ENCODE measurements at regions not wholly inside any gene's neighbourhood (a gene's known extent, or its start where the extent isn't known, plus 50 kb on each side); places are given as distances from the start of the nearest gene placed in this dataset.
"Not testable (repeated sequence)": the region's sequence is repeated elsewhere in the genome, so short reads cannot be mapped to it uniquely, and the experiment has no call there.

DNA sequence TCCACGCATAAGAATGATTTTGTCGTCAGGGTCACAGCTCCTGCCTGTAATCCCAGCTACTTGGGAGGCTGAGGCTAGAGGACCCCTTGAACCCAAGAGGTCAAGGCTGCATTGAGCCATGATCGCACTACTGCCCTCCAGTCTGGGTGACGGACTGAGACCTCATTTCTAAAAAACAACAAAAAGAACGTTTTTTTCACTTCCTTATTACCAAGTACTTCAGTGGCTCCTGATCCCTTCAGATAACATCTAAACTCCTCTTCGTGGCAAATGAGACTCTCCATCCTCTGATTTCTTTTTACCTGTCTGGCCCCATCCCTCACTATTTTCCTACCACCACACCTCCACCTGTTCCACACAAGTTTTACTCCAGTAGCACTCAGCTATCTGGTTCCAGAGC lies 105.4 kb upstream of the TLK1 start:
- Histone ChIP-seq H3K4me3 (ENCODE audit: insufficient read depth, low read depth, low read length, poor library complexity, severe bottlenecking) (no peak overlapping the region), H3K27me3 (replicated peaks; ENCODE audit: control insufficient read depth, insufficient read depth, low read length, poor library complexity, severe bottlenecking) (no peaks in the 10 kb centered on the region), H3K36me3 (ENCODE audit: control insufficient read depth, insufficient read depth, low read length) (no peaks in the 10 kb centered on the region), H3K4me1 (ENCODE audit: control insufficient read depth, insufficient read depth, low read length, poor library complexity, severe bottlenecking) (no peaks in the 10 kb centered on the region), H3K9me3 (ENCODE audit: control insufficient read depth, low read length) (no peaks in the 10 kb centered on the region), H3K27ac (ENCODE audit: insufficient read depth, low read length, poor library complexity, severe bottlenecking) (no peak overlapping the region)
- DNase-seq, result no peak

DNA sequence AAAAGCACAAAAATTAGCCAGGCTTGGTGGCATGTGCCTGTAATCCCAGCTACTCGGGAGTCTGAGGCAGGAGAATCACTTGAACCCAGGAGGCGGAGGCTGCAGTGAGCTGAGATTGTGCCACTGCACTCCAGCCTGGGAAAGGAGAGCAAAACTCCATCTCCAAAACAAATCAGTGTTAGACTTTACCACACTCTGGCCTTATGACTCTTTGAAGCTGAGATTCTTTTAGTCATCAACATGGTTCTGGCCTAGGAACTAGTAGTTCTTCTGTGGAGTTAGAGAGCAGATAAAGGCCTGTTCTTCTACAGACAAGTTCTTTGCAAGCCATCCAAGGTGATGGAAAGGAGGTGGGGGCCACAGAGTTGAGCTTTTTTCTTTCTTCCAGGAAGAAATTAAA lies 100.8 kb upstream of the TLK1 start:
- H3K27ac ChIP-seq (ENCODE audit: insufficient read depth, low read length, poor library complexity, severe bottlenecking); H3K36me3 ChIP-seq (ENCODE audit: control insufficient read depth, insufficient read depth, low read length); H3K4me1 ChIP-seq (ENCODE audit: control insufficient read depth, insufficient read depth, low read length, poor library complexity, severe bottlenecking); H3K9me3 ChIP-seq (ENCODE audit: control insufficient read depth, low read length); H3K4me3 ChIP-seq (ENCODE audit: insufficient read depth, low read depth, low read length, poor library complexity, severe bottlenecking); H3K27me3 ChIP-seq (replicated peaks; ENCODE audit: control insufficient read depth, insufficient read depth, low read length, poor library complexity, severe bottlenecking); DNase-seq: not testable (repeated sequence)

DNA sequence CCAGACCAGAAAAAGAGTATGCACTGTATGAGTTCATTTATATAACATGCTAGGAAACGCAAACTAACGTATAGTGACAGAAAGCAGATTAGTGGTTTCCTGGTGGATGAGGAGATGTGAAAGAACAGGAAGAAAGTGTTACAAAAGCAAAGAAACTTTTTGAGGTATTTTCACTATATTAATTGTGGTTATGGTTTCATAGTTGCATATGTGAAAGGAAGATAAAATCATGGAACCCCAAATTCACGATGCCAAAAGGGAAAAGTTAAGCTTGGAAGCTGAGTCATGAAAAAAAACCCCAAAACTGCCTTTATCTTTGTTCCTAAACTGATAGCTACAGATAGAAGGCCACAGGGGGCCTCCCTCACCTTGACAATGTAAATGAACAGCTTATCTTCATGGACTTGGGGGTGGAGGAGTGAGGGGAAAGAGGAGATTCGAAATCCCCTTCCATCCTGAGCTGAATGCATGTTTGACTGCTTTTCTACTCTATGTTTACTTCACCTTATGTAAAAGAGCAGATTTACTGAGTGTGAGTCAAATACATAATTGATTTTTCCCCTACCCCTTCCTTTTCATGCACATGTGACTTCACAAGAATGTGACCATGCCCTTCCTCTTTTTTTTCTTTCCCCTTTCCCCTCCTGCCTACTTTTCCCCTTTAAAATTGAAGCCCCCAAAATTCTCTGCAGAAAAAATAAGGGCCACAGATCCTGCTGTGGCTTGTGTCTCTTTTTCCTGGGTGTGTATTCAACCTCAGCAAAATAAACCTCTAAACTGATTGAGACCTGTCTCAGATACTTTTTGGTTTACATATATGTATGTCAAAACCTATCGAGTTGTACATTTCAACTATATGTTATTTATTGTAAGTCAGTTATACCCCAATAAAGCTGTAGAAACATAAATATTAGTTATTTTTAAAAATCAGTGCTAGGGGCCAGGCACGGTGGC lies 100.1 kb upstream of the TLK1 start:
- peaks cover 5% of the 10 kb centered on the region for H3K4me1 ChIP-seq (ENCODE audit: control insufficient read depth, insufficient read depth, low read length, poor library complexity, severe bottlenecking)
- no peak overlapping the region for H3K4me3 ChIP-seq (ENCODE audit: insufficient read depth, low read depth, low read length, poor library complexity, severe bottlenecking)
- no peak for DNase-seq
- H3K27ac ChIP-seq (ENCODE audit: insufficient read depth, low read length, poor library complexity, severe bottlenecking), result no peak overlapping the region
- H3K27me3 ChIP-seq (replicated peaks; ENCODE audit: control insufficient read depth, insufficient read depth, low read length, poor library complexity, severe bottlenecking), result no peaks in the 10 kb centered on the region
- no peaks in the 10 kb centered on the region for H3K9me3 ChIP-seq (ENCODE audit: control insufficient read depth, low read length)
- H3K36me3 ChIP-seq (ENCODE audit: control insufficient read depth, insufficient read depth, low read length), result no peaks in the 10 kb centered on the region

DNA sequence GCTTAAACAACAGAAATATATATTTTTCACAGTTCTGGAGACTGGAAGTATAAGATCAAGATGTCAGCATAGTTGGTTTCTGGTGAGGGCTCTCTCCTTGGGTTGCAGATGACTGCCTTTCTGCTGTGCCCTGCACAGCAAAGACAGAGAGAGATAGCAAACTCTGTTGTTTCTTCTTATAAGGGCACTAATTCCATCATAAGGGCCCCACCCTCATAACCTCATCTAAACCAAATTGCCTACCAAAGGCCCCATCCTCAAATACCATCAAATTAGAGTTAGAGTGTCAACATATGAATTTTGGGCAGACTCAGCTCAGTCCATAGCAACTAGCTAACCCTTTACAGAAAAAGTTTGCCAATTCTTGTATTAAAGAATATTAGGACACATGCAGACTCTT lies 94.0 kb upstream of the TLK1 start:
- H3K36me3 ChIP-seq (ENCODE audit: control insufficient read depth, insufficient read depth, low read length), result no peaks in the 10 kb centered on the region
- no peak overlapping the region for H3K27ac ChIP-seq (ENCODE audit: insufficient read depth, low read length, poor library complexity, severe bottlenecking)
- H3K4me1 ChIP-seq (ENCODE audit: control insufficient read depth, insufficient read depth, low read length, poor library complexity, severe bottlenecking), result peaks cover 3% of the 10 kb centered on the region

DNA sequence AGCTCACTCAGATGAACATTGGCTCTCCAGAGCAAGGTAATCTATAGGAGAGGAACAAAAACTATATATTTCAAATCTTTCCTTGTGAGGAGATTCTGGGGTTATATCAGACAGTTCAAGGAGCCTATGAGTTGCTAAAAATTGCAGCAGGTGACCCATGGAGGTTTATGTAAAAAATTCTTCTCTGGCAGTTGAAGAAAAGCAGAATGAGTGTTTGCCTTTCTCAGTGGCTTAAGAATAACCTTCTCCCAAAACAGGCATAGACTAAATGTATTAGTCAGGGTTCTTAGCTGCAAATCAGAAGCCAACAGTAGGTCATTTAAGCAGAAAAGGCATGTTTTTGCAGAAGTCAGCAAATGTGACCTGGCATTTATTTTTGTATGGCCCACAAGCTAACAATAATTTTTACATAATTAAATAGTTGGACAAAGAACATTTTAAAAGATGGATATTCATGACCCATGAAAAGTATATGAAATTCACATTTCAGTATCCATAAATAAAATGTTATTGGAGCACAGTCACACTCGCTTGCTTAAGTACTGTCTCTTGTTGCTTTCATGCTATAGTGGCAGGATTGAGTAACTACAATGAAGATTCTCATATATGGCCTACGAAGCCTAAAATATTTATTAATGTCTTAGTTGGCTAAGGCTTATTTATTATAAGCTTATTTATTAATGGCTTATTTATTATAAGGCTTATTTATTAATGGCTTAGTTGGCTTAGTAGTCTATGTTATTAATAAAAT lies 93.4 kb upstream of the TLK1 start:
- Histone ChIP-seq H3K27ac (ENCODE audit: insufficient read depth, low read length, poor library complexity, severe bottlenecking) (no peak overlapping the region), H3K36me3 (ENCODE audit: control insufficient read depth, insufficient read depth, low read length) (no peaks in the 10 kb centered on the region), H3K27me3 (replicated peaks; ENCODE audit: control insufficient read depth, insufficient read depth, low read length, poor library complexity, severe bottlenecking) (no peaks in the 10 kb centered on the region), H3K9me3 (ENCODE audit: control insufficient read depth, low read length) (no peaks in the 10 kb centered on the region), H3K4me1 (ENCODE audit: control insufficient read depth, insufficient read depth, low read length, poor library complexity, severe bottlenecking) (peaks cover 9% of the 10 kb centered on the region), H3K4me3 (ENCODE audit: insufficient read depth, low read depth, low read length, poor library complexity, severe bottlenecking) (no peak overlapping the region)
- DNase-seq, result no peak

More for the DNA sequence above, 94.0 kb upstream of the TLK1 start:
- no peak for DNase-seq
- H3K4me3 ChIP-seq (ENCODE audit: insufficient read depth, low read depth, low read length, poor library complexity, severe bottlenecking), result no peak overlapping the region
- no peaks in the 10 kb centered on the region for H3K27me3 ChIP-seq (replicated peaks; ENCODE audit: control insufficient read depth, insufficient read depth, low read length, poor library complexity, severe bottlenecking)
- no peaks in the 10 kb centered on the region for H3K9me3 ChIP-seq (ENCODE audit: control insufficient read depth, low read length)

DNA sequence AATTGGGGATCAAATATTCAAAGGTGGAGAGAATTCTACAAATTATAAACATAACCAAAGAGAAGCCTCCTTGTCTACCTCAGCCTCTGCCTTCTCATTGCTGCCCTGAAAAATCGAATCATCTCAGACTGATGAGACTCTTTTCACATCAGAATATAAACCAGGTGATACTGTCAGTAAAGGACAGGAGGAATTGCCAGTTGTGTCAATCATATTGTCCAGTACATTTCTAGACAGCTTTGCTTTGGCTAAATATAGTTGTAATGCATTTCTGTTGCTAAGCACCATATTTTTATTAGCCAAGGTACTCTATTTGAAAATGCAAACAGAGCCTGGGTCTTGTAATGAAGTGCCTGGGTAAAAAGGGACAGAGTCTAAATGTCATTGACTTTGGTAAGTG lies 92.6 kb upstream of the TLK1 start:
- H3K4me3 ChIP-seq (ENCODE audit: insufficient read depth, low read depth, low read length, poor library complexity, severe bottlenecking), result no peak overlapping the region
- no peaks in the 10 kb centered on the region for H3K27me3 ChIP-seq (replicated peaks; ENCODE audit: control insufficient read depth, insufficient read depth, low read length, poor library complexity, severe bottlenecking)
- no peak for DNase-seq
- peaks cover 16% of the 10 kb centered on the region for H3K4me1 ChIP-seq (ENCODE audit: control insufficient read depth, insufficient read depth, low read length, poor library complexity, severe bottlenecking)
- H3K27ac ChIP-seq (ENCODE audit: insufficient read depth, low read length, poor library complexity, severe bottlenecking), result no peak overlapping the region
- no peaks in the 10 kb centered on the region for H3K9me3 ChIP-seq (ENCODE audit: control insufficient read depth, low read length)
- H3K36me3 ChIP-seq (ENCODE audit: control insufficient read depth, insufficient read depth, low read length), result no peaks in the 10 kb centered on the region

DNA sequence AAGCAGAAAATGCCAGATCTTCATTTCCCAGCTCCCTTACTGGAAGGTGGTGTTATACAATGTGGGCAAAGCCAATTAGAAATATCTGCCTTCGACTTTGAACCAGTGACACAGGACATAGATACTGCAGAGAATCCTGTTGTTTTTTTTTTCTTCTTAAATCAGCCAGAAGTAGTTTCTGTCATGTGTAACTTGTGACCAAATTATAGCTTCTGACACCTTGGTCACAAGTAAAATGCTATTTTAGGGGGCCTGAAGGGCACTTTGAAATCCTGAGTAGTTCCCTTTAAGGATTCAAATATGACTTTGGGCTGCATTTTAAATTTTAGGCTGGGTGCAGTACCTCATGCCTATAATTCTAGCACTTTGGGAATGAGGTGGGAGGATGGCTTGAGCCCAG lies 89.0 kb upstream of the TLK1 start:
- H3K27me3 ChIP-seq (replicated peaks; ENCODE audit: control insufficient read depth, insufficient read depth, low read length, poor library complexity, severe bottlenecking), result no peaks in the 10 kb centered on the region
- peaks cover 23% of the 10 kb centered on the region for H3K4me1 ChIP-seq (ENCODE audit: control insufficient read depth, insufficient read depth, low read length, poor library complexity, severe bottlenecking)
- H3K36me3 ChIP-seq (ENCODE audit: control insufficient read depth, insufficient read depth, low read length), result no peaks in the 10 kb centered on the region
- no peak overlapping the region for H3K4me3 ChIP-seq (ENCODE audit: insufficient read depth, low read depth, low read length, poor library complexity, severe bottlenecking)
- H3K27ac ChIP-seq (ENCODE audit: insufficient read depth, low read length, poor library complexity, severe bottlenecking), result no peak overlapping the region
- peaks cover 5% of the 10 kb centered on the region for H3K9me3 ChIP-seq (ENCODE audit: control insufficient read depth, low read length)
- DNase-seq, result no peak

DNA sequence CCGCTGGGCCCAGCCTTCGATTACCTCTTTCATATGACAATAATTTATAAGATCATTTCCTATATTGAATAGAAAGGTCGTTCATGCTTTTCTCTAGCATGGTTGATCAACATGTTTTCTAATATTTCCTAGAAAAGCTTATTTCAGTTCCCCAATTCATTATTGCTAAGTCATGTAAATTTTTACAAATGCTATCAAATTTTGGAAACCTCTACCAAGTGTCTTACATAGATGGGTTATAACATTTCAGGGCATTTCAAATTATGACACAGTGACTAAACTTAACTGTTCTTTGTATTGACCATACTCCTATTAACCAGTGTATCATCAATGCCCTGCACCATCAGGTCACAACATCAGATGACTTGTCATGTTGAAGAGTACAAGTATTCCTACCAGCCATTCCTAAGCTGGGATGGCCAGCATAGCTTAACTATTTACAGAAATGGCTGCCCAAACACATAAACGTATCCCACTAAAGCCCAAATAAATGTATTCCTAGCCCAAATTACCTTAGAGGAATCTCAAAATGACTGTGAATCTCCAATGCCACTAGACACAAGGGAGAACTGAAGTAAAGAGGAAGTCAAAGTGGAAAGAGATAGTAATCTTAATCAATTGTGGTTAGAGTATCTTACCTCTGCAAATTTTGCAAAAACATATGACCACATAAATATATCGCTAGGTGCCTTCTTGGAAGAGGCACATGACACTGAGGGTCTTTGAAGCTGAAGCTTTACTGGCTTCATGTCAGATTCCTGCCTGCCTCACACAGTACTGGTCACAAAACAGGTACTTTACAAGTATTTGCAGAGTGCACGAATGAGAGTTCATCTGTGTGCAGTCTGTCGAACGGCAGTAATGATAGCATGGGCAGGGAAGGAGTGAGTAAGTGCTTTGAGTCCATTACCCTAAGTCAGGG lies 87.3 kb upstream of the TLK1 start:
- Histone ChIP-seq H3K27ac (ENCODE audit: insufficient read depth, low read length, poor library complexity, severe bottlenecking) (no peak overlapping the region), H3K4me1 (ENCODE audit: control insufficient read depth, insufficient read depth, low read length, poor library complexity, severe bottlenecking) (peaks cover 23% of the 10 kb centered on the region), H3K27me3 (replicated peaks; ENCODE audit: control insufficient read depth, insufficient read depth, low read length, poor library complexity, severe bottlenecking) (no peaks in the 10 kb centered on the region), H3K4me3 (ENCODE audit: insufficient read depth, low read depth, low read length, poor library complexity, severe bottlenecking) (no peak overlapping the region), H3K36me3 (ENCODE audit: control insufficient read depth, insufficient read depth, low read length) (no peaks in the 10 kb centered on the region), H3K9me3 (ENCODE audit: control insufficient read depth, low read length) (peaks cover 5% of the 10 kb centered on the region)
- DNase-seq, result peak in 2 of 3 donors; percentile 1 to 6

DNA sequence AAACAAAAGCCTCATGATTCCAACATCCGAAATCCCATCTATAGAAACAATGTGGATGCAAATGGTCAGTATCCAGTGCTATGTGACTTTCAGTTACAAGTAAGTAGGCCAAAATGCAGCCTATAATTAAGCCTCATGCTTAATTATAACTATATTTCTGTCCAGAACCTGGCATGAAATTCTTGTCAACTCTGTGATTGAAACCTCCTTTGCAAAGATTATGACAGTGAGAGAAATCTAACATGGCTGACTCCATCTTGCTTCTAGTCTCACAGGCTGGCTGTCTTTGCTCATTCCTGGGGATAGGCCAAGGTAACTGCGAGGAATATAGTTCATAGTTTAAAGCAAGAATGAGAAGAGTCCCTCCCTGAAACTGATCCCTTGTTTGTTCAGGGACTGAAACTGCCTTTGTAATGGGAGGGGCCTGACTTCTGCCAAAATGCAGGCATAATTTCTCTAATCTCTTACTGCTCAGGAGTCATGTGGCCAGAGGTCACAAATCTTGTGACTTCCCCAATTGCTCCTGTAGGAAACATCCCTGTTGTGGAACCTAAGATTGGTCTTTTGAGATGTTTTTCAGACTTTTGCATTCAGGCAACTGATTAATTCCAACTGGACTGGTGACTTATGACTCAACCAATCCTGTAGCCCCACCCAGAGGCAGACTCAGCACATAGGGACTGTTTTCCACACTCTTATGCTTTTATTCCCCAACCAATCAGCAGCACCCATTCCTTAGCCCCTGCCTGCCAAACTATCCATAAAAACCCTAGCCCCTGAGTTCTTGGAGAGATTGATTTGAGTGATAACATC lies 84.5 kb upstream of the TLK1 start:
- Histone ChIP-seq H3K9me3 (ENCODE audit: control insufficient read depth, low read length) (peaks cover 5% of the 10 kb centered on the region), H3K27ac (ENCODE audit: insufficient read depth, low read length, poor library complexity, severe bottlenecking) (no peak overlapping the region), H3K4me3 (ENCODE audit: insufficient read depth, low read depth, low read length, poor library complexity, severe bottlenecking) (no peak overlapping the region), H3K4me1 (ENCODE audit: control insufficient read depth, insufficient read depth, low read length, poor library complexity, severe bottlenecking) (peaks cover 23% of the 10 kb centered on the region), H3K36me3 (ENCODE audit: control insufficient read depth, insufficient read depth, low read length) (no peaks in the 10 kb centered on the region), H3K27me3 (replicated peaks; ENCODE audit: control insufficient read depth, insufficient read depth, low read length, poor library complexity, severe bottlenecking) (no peaks in the 10 kb centered on the region)
- no peak for DNase-seq

All from effector memory CD4-positive, alpha-beta T cell (primary cell).